IMR-90 (cell line): ENCODE measurements at regions not wholly inside any gene's neighbourhood (a gene's known extent, or its start where the extent isn't known, plus 50 kb on each side); places are given as distances from the start of the nearest gene placed in this dataset.

Experiments used
- ATAC-seq: fragments of 200-7000 bp; cut with Tn5 transposase; 2 replicates; pipeline ENCODE4 v1.9.1; 2020; ENCODE audit warnings: low read depth, mild to moderate bottlenecking, moderate library complexity
- BruUV-seq: library from RNA; stranded (reverse); fragments of 400-500 nt; replicated peaks from 2 replicates; lab custom pipeline; 2021; lab: Mats Ljungman, UMichigan
- CTCF ChIA-PET: fragments of 300-600 bp; formaldehyde crosslinking; extraction: SDS; loops from one replicate; lab custom pipeline; 2021; ENCODE audit warnings: antibody characterized with exemption; lab: Yijun Ruan, JAX
- POLR2A ChIA-PET: fragments of 300-600 bp; sonication (Branson Sonifier 250); formaldehyde crosslinking; loops from one replicate; lab custom pipeline; 2022; ENCODE audit warnings: antibody characterized with exemption; ENCODE audit not compliant: unreplicated experiment; lab: Charles Lee
- DNase-seq: peaks from one replicate; pipeline ENCODE4 v3.0.0; 2013
- H2AFZ ChIP-seq: replicated peaks from 2 replicates; pipeline ENCODE3; 2013; ENCODE audit warnings: low read length, mild to moderate bottlenecking; ENCODE audit not compliant: poor library complexity
- H2AK5ac ChIP-seq: 2 replicates; pipeline ENCODE4 v1.6.1; 2013; ENCODE audit warnings: low read depth, low read length, inconsistent platforms
- H2AK9ac ChIP-seq: replicated peaks from 2 replicates; pipeline ENCODE3; 2013; ENCODE audit warnings: mild to moderate bottlenecking, low read depth, low read length, moderate library complexity; ENCODE audit not compliant: poor library complexity
- H2BK120ac ChIP-seq: 2 replicates; pipeline ENCODE4 v1.6.1; 2013; ENCODE audit warnings: low read depth, low read length, inconsistent platforms
- H2BK15ac ChIP-seq: 3 replicates; pipeline ENCODE4 v1.6.1; 2013; ENCODE audit warnings: low read depth, low read length, inconsistent platforms
- H2BK20ac ChIP-seq: 2 replicates; pipeline ENCODE4 v1.6.1; 2013; ENCODE audit warnings: low read depth, mild to moderate bottlenecking, inconsistent platforms, low read length, moderate library complexity
- H2BK5ac ChIP-seq: 2 replicates; pipeline ENCODE4 v1.6.1; 2013; ENCODE audit warnings: mild to moderate bottlenecking, low read depth, low read length, inconsistent platforms; ENCODE audit not compliant: poor library complexity, severe bottlenecking
- H3K14ac ChIP-seq: replicated peaks from 2 replicates; pipeline ENCODE4 v1.6.1; 2013; ENCODE audit warnings: low read depth, low read length, inconsistent platforms
- H3K18ac ChIP-seq: 2 replicates; pipeline ENCODE4 v1.6.1; 2013; ENCODE audit warnings: low read depth, low read length, control low read depth
- H3K23ac ChIP-seq: 2 replicates; pipeline ENCODE4 v1.6.1; 2013; ENCODE audit warnings: low read depth, low read length, inconsistent platforms
- H3K27ac ChIP-seq: 2 replicates; pipeline ENCODE4 v1.5.1; 2013; ENCODE audit warnings: mild to moderate bottlenecking, control low read depth, low read length; ENCODE audit not compliant: insufficient read depth
- H3K27me3 ChIP-seq: 2 replicates; pipeline ENCODE4 v1.6.1; 2013; ENCODE audit warnings: low read length; ENCODE audit not compliant: control insufficient read depth, insufficient read depth
- H3K36me3 ChIP-seq: 2 replicates; pipeline ENCODE4 v1.6.1; 2013; ENCODE audit warnings: low read length, mixed read lengths; ENCODE audit not compliant: control insufficient read depth, insufficient read depth
- H3K4ac ChIP-seq: 2 replicates; pipeline ENCODE4 v1.6.1; 2013; ENCODE audit warnings: low read depth, low read length, inconsistent platforms
- H3K4me1 ChIP-seq: 2 replicates; pipeline ENCODE4 v1.6.1; 2013; ENCODE audit warnings: low read length, mixed read lengths; ENCODE audit not compliant: control insufficient read depth, insufficient read depth
- H3K4me2 ChIP-seq: 2 replicates; pipeline ENCODE4 v1.6.1; 2013; ENCODE audit warnings: low read depth, mild to moderate bottlenecking, control low read depth, low read length, moderate library complexity
- H3K4me3 ChIP-seq: 2 replicates; pipeline ENCODE4 v1.5.1; 2013; ENCODE audit warnings: low read depth, mild to moderate bottlenecking, control low read depth, low read length, moderate library complexity; ENCODE audit not compliant: insufficient read depth
- H3K56ac ChIP-seq: 2 replicates; pipeline ENCODE4 v1.6.1; 2013; ENCODE audit warnings: low read length, inconsistent platforms; ENCODE audit not compliant: insufficient read depth; ENCODE audit errors: extremely low read depth
- H3K79me1 ChIP-seq, 2 experiments: 2 replicates each; pipeline ENCODE4 v1.6.1; 2013; ENCODE audit warnings: low read length in 2 of 2, inconsistent platforms in 1 of 2, low read depth in 1 of 2
- H3K9ac ChIP-seq: 2 replicates; pipeline ENCODE4 v1.6.1; 2013; ENCODE audit warnings: low read depth, low read length, control low read depth
- H3K9me1 ChIP-seq: 2 replicates; pipeline ENCODE4 v1.6.1; 2013; ENCODE audit warnings: low read length, inconsistent platforms; ENCODE audit not compliant: insufficient read depth
- H3K9me3 ChIP-seq: 2 replicates; pipeline ENCODE4 v1.6.1; 2013; ENCODE audit warnings: low read length; ENCODE audit not compliant: control insufficient read depth, insufficient read depth
- H4K20me1 ChIP-seq: 2 replicates; pipeline ENCODE4 v1.6.1; 2013; ENCODE audit warnings: low read length, inconsistent platforms; ENCODE audit not compliant: insufficient read depth
- H4K5ac ChIP-seq: 2 replicates; pipeline ENCODE4 v1.6.1; 2013; ENCODE audit warnings: mild to moderate bottlenecking, low read depth, low read length, control low read depth
- H4K8ac ChIP-seq, 2 experiments: 2 replicates each; pipeline ENCODE4 v1.6.1; 2013; ENCODE audit warnings: low read depth in 2 of 2, low read length in 2 of 2, control low read depth in 1 of 2, inconsistent platforms in 1 of 2
- H4K91ac ChIP-seq: 2 replicates; pipeline ENCODE4 v1.6.1; 2013; ENCODE audit warnings: low read depth, low read length, inconsistent platforms; ENCODE audit not compliant: insufficient read depth
- CEBPB ChIP-seq: IDR thresholded peaks from 2 replicates; pipeline ENCODE4 v1.6.1; 2012; ENCODE audit warnings: low read depth, low read length, improper control_type of control experiment
- CHD1 ChIP-seq: IDR thresholded peaks from 2 replicates; pipeline ENCODE4 v1.6.1; 2012; ENCODE audit warnings: low read depth, low read length, improper control_type of control experiment
- FOS ChIP-seq: fragments of 150-350 bp; IDR thresholded peaks from 2 replicates; pipeline ENCODE4 v1.6.1; 2016; ENCODE audit warnings: low read depth, low read length
- MAFK ChIP-seq: IDR thresholded peaks from 2 replicates; pipeline ENCODE4 v1.6.1; 2012; ENCODE audit warnings: low read depth, low read length, improper control_type of control experiment
- RCOR1 ChIP-seq: IDR thresholded peaks from 2 replicates; pipeline ENCODE4 v1.6.1; 2012; ENCODE audit warnings: mild to moderate bottlenecking, low read length, improper control_type of control experiment; ENCODE audit not compliant: insufficient replicate concordance
- RFX5 ChIP-seq: IDR thresholded peaks from 2 replicates; pipeline ENCODE4 v1.8.0; 2012; ENCODE audit warnings: low read depth, mild to moderate bottlenecking, low read length, moderate library complexity
- SMC3 ChIP-seq: fragments of 150-350 bp; IDR thresholded peaks from 2 replicates; pipeline ENCODE4 v1.6.1; 2016; ENCODE audit warnings: low read depth, mild to moderate bottlenecking, antibody characterized with exemption, low read length, moderate library complexity
- WGBS, 2 experiments: methylation state at CpG; one replicate each; pipeline versions ENCODE4 v1.1.5 to v1.1.7; 2013; ENCODE audit warnings: missing lambda C conversion rate in 2 of 2; ENCODE audit not compliant: insufficient read length in 1 of 2; ENCODE audit errors: extremely low coverage in 2 of 2; 5-methylcytosine and 5-hydroxymethylcytosine counted together
- dilution Hi-C: fragments of 300-500 bp; cut with HindIII; formaldehyde crosslinking; loops from one replicate; pipeline ENCODE4 v1.14.3; 2018; ENCODE audit warnings: low sequenced_read_pairs; ENCODE audit not compliant: unreplicated experiment
- in situ Hi-C: fragments of 300-500 bp; cut with MboI; formaldehyde crosslinking; loops from 3 replicates; pipeline ENCODE4 v1.14.3; 2019; ENCODE audit warnings: low sequenced_read_pairs, inconsistent platforms, mixed read lengths
- intact Hi-C: fragments of 100-400 bp; cut with micrococcal nuclease; formaldehyde crosslinking; loops from 2 replicates; pipeline ENCODE4 v1.10.0; 2022
- TF ChIP-seq, protein P1 (sequence below): fragments of 150-350 bp; IDR thresholded peaks from 2 replicates; pipeline ENCODE4 v1.6.1; 2016; ENCODE audit warnings: low read depth, mild to moderate bottlenecking, low read length, moderate library complexity, borderline replicate concordance

DNA sequence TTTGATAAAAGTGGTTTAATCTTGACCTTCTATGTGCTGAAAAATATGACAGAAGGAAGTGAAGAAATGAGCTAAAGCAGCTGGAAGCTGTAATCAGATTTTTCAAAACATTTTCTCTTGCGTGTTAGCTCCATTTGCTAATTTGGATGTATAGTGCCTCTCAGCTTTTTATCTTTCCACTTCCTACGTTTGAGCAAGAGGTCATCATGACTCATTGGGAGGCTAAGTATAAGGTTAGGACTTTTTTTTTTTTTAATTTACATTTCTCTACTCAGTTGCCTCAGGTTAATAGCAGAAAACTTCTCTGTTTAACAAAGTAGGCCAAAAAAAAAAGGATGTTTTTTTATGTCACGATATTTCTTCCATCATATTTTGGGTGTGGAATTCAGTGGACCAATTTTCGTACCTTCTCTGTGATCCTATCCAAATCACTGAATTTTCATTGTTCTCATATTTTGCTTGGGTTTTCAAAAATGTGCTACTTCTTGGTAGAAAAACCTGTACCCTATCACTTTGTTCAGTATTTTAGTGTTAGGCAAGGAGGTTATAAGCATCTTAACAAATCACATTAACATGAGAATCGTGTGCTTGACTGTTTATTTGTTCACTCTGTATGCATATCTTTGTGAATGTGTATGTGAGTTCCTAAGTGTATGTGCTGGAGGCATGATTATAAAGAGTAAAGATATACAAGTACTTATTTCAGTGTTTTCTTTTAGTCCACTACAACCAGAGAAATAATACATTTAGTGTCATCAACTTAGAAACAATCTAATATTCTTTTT, 1028.3 kb upstream of the EYS start:
- no TSS peak for BruUV-seq
- Histone ChIP-seq H3K79me1 (no peaks in the 10 kb centered on the region), H3K9ac (no peak overlapping the region), H3K27ac (no peak overlapping the region), H2AK5ac (no peak overlapping the region), H3K23ac (no peak overlapping the region), H4K8ac (no peak overlapping the region), H3K4me1 (no peaks in the 10 kb centered on the region), H2AK9ac (no peak overlapping the region), H3K36me3 (no peaks in the 10 kb centered on the region), H3K27me3 (no peaks in the 10 kb centered on the region), H4K5ac (no peak overlapping the region), H3K14ac (no peak overlapping the region), H4K91ac (no peak overlapping the region), H3K9me3 (no peaks in the 10 kb centered on the region; the same call in none of the 2 replicates), H3K56ac (no peak overlapping the region), H3K9me1 (no peaks in the 10 kb centered on the region), H2BK20ac (no peak overlapping the region), H2BK120ac (no peak overlapping the region), H2BK15ac (no peak overlapping the region), H3K18ac (no peak overlapping the region), H4K20me1 (no peaks in the 10 kb centered on the region), H3K4me3 (no peak overlapping the region), H2AFZ (no peak overlapping the region), H3K4ac (no peak overlapping the region), H2BK5ac (no peak overlapping the region), H3K4me2 (no peak overlapping the region)
- ATAC-seq (no peak), DNase-seq (no peak)
- intact Hi-C loops, result loop anchor here (1.0 kb wide), 1 partner anchor 13 kb away; no protein-coding TSS in a partner anchor
- dilution Hi-C loops, result no loop called here
- WGBS, 2 experiments, result no CpG with 5 or more reads among the region's 5 CpGs
- ChIA-PET CTCF (no interaction called here), POLR2A (no interaction called here)
- TF ChIP-seq SMC3, result no peak
- TF ChIP-seq MAFK, result no peak
- no peak for TF ChIP-seq RFX5
- TF ChIP-seq CHD1, result no peak
- TF ChIP-seq, protein P1, sequence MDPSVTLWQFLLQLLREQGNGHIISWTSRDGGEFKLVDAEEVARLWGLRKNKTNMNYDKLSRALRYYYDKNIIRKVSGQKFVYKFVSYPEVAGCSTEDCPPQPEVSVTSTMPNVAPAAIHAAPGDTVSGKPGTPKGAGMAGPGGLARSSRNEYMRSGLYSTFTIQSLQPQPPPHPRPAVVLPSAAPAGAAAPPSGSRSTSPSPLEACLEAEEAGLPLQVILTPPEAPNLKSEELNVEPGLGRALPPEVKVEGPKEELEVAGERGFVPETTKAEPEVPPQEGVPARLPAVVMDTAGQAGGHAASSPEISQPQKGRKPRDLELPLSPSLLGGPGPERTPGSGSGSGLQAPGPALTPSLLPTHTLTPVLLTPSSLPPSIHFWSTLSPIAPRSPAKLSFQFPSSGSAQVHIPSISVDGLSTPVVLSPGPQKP, result no peak
- TF ChIP-seq FOS, result no peak
- TF ChIP-seq RCOR1, result no peak
- no peak for TF ChIP-seq CEBPB
- in situ Hi-C loops, result no loop called here
